ENCODE measurements at regions not wholly inside any gene's neighbourhood (a gene's known extent, or its start where the extent isn't known, plus 50 kb on each side); places are given as distances from the start of the nearest gene placed in this dataset.
"Not testable (repeated sequence)": the region's sequence is repeated elsewhere in the genome, so short reads cannot be mapped to it uniquely, and the experiment has no call there.

- no peaks in the 10 kb centered on the region for H3K27me3 ChIP-seq (ENCODE audit: control insufficient read depth, insufficient read depth, low read length)
- H3K9me3 ChIP-seq (ENCODE audit: control insufficient read depth, insufficient read depth, low read depth, low read length): no peaks in the 10 kb centered on the region
- no peaks in the 10 kb centered on the region for H3K36me3 ChIP-seq (ENCODE audit: control insufficient read depth, insufficient read depth, low read length)
- H3K27ac ChIP-seq (ENCODE audit: low read depth, low read length): no peak overlapping the region
- no peak overlapping the region for H3K9ac ChIP-seq (ENCODE audit: low read length)
- H3K4me1 ChIP-seq (ENCODE audit: control insufficient read depth, insufficient read depth, low read length): no peaks in the 10 kb centered on the region
- no peak overlapping the region for H3K4me3 ChIP-seq (ENCODE audit: low read depth, low read length)
Measured at GRCh38 chr12:28742791-28743190, 406.3 kb upstream of the FAR2 start.

GRCh38 chr12:28746734-28747325 lies 402.2 kb upstream of the FAR2 start:
- Histone ChIP-seq H3K4me3 (ENCODE audit: low read depth, low read length) (no peak overlapping the region), H3K27me3 (ENCODE audit: control insufficient read depth, insufficient read depth, low read length) (no peaks in the 10 kb centered on the region), H3K9me3 (ENCODE audit: control insufficient read depth, insufficient read depth, low read depth, low read length) (no peaks in the 10 kb centered on the region), H3K4me1 (ENCODE audit: control insufficient read depth, insufficient read depth, low read length) (no peaks in the 10 kb centered on the region), H3K27ac (ENCODE audit: low read depth, low read length) (no peak overlapping the region), H3K36me3 (ENCODE audit: control insufficient read depth, insufficient read depth, low read length) (no peaks in the 10 kb centered on the region), H3K9ac (ENCODE audit: low read length) (no peak overlapping the region)

DNA sequence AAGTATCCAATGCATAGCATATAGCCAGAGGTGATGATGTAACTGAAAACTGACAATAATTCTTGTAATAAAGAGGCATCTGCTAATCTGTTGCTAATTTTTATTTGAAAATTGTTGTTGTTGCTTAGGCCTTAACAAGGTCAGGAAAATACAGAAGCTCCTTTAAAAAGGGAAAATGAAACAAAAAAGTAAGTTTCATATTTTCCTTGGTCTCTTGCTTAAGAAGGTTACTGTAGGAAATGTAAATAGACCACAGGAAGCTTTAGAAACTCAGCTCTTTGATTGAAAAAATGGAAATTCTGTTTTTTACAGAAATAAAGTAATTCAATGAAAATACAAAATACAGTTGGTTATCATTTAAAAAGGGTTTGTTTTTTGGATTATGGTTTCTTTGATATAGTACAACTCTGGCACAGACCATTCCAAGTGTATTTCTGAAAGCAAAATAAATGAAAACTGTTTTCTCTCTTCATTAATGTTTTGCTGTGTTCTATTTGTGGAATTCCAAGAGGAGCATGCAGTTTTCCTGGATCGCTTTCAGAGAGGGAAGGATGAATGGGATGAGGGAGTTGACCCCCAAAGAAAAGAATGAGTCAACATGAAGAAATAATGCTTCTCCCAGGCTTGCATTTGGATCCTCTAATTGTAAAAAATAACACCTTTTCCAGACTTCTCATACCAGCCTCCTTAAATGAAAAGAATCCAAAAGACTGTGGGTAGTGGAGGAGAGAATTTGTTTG lies 398.0 kb upstream of the FAR2 start:
- no peak overlapping the region for H3K4me3 ChIP-seq (ENCODE audit: low read depth, low read length)
- H3K27ac ChIP-seq (ENCODE audit: low read depth, low read length): no peak overlapping the region
- H3K36me3 ChIP-seq (ENCODE audit: control insufficient read depth, insufficient read depth, low read length): no peaks in the 10 kb centered on the region
- H3K27me3 ChIP-seq (ENCODE audit: control insufficient read depth, insufficient read depth, low read length): no peaks in the 10 kb centered on the region
- H3K9me3 ChIP-seq (ENCODE audit: control insufficient read depth, insufficient read depth, low read depth, low read length): peaks cover 30% of the 10 kb centered on the region
- no peak overlapping the region for H3K9ac ChIP-seq (ENCODE audit: low read length)
- H3K4me1 ChIP-seq (ENCODE audit: control insufficient read depth, insufficient read depth, low read length): no peaks in the 10 kb centered on the region

- Histone ChIP-seq H3K27me3 (ENCODE audit: control insufficient read depth, insufficient read depth, low read length) (no peaks in the 10 kb centered on the region), H3K9me3 (ENCODE audit: control insufficient read depth, insufficient read depth, low read depth, low read length) (peaks cover 41% of the 10 kb centered on the region), H3K4me1 (ENCODE audit: control insufficient read depth, insufficient read depth, low read length) (peaks cover 9% of the 10 kb centered on the region; the same call in 1 of the 2 replicates), H3K27ac (ENCODE audit: low read depth, low read length) (no peak overlapping the region), H3K36me3 (ENCODE audit: control insufficient read depth, insufficient read depth, low read length) (no peaks in the 10 kb centered on the region), H3K4me3 (ENCODE audit: low read depth, low read length) (no peak overlapping the region), H3K9ac (ENCODE audit: low read length) (no peak overlapping the region)
Measured at GRCh38 chr12:28755027-28755426, 394.1 kb upstream of the FAR2 start.

DNA sequence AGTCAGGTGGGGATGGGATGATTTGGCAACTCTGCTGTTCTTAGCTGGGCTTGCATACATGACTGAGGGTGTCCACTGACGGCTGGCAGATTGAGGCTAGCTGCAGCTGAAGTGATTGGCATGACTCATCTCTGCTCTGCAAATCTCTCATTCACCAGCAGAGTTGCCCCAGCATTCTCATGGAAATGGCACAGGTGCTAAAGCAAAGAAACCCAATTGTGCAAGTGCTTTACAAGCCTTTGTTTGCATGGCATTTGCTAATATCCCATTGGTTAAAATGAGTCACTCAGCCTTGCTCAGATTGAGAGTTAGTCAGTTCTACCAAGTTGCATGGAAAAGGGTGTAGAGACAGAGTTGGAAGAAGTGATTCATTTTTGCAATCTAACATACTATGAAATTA lies 389.7 kb upstream of the FAR2 start:
- Histone ChIP-seq H3K4me3 (ENCODE audit: low read depth, low read length) (0 out of 2 replicates have a peak overlapping the region, but pooled peaks have one; percentile 2), H3K4me1 (ENCODE audit: control insufficient read depth, insufficient read depth, low read length) (peaks cover 9% of the 10 kb centered on the region; the same call in 1 of the 2 replicates), H3K9ac (ENCODE audit: low read length) (no peak overlapping the region), H3K9me3 (ENCODE audit: control insufficient read depth, insufficient read depth, low read depth, low read length) (peaks cover 31% of the 10 kb centered on the region), H3K27me3 (ENCODE audit: control insufficient read depth, insufficient read depth, low read length) (no peaks in the 10 kb centered on the region), H3K27ac (ENCODE audit: low read depth, low read length) (peak overlapping the region; percentile 63; the same call in 1 of the 2 replicates), H3K36me3 (ENCODE audit: control insufficient read depth, insufficient read depth, low read length) (no peaks in the 10 kb centered on the region)

DNA sequence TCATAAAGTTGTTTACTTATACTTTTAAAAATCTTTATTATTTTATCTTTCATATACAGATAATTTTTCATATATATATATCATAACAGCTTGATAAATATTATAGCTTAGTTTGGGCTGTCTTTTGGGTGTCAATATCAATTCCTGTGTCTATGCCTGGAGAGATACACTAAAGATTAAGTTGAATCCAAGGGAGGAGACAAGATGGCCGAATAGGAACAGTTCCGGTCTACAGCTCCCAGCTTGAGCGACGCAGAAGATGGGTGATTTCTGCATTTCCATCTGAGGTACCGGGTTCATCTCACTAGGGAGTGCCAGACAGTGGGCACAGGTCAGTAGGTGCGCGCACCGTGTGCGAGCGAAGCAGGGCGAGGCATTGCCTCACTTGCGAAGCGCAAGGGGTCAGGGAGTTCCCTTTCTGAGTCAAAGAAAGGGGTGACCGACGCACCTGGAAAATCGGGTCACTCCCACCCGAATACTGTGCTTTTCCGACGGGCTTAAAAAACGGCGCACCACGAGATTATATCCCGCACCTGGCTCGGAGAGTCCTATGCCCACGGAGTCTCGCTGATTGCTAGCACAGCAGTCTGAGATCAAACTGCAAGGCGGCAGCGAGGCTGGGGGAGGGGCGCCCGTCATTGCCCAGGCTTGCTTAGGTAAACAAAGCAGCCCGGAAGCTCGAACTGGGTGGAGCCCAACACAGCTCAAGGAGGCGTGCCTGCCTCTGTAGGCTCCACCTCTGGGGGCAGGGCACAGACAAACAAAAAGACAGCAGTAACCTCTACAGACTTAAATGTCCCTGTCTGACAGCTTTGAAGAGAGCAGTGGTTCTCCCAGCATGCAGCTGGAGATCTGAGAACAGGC lies 388.8 kb upstream of the FAR2 start:
- H3K4me1 ChIP-seq (ENCODE audit: control insufficient read depth, insufficient read depth, low read length); H3K9ac ChIP-seq (ENCODE audit: low read length); H3K36me3 ChIP-seq (ENCODE audit: control insufficient read depth, insufficient read depth, low read length); H3K27me3 ChIP-seq (ENCODE audit: control insufficient read depth, insufficient read depth, low read length): not testable (repeated sequence)
- H3K9me3 ChIP-seq (ENCODE audit: control insufficient read depth, insufficient read depth, low read depth, low read length): peaks cover 22% of the 10 kb centered on the region
- H3K27ac ChIP-seq (ENCODE audit: low read depth, low read length): peak overlapping the region; percentile 63; the same call in 1 of the 2 replicates
- H3K4me3 ChIP-seq (ENCODE audit: low read depth, low read length): peak overlapping the region; percentile 41; the same call in 1 of the 2 replicates

DNA sequence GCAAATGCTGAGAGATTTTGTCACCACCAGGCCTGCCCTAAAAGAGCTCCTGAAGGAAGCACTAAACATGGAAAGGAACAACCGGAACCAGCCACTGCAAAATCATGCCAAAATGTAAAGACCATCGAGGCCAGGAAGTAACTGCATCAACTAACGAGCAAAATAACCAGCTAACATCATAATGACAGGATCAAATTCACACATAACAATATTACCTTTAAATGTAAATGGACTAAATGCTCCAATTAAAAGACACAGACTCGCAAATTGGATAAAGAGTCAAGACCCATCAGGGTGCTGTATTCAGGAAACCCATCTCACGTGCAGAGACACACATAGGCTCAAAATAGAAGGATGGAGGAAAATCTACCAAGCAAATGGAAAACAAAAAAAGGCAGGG lies 387.2 kb upstream of the FAR2 start:
- H3K9me3 ChIP-seq (ENCODE audit: control insufficient read depth, insufficient read depth, low read depth, low read length); H3K4me1 ChIP-seq (ENCODE audit: control insufficient read depth, insufficient read depth, low read length); H3K27ac ChIP-seq (ENCODE audit: low read depth, low read length); H3K36me3 ChIP-seq (ENCODE audit: control insufficient read depth, insufficient read depth, low read length); H3K4me3 ChIP-seq (ENCODE audit: low read depth, low read length); H3K9ac ChIP-seq (ENCODE audit: low read length); H3K27me3 ChIP-seq (ENCODE audit: control insufficient read depth, insufficient read depth, low read length): not testable (repeated sequence)

- H3K4me1 ChIP-seq (ENCODE audit: control insufficient read depth, insufficient read depth, low read length): no peaks in the 10 kb centered on the region
- no peak overlapping the region for H3K27ac ChIP-seq (ENCODE audit: low read depth, low read length)
- H3K27me3 ChIP-seq (ENCODE audit: control insufficient read depth, insufficient read depth, low read length): no peaks in the 10 kb centered on the region
- no peak overlapping the region for H3K9ac ChIP-seq (ENCODE audit: low read length)
- no peaks in the 10 kb centered on the region for H3K36me3 ChIP-seq (ENCODE audit: control insufficient read depth, insufficient read depth, low read length)
- H3K4me3 ChIP-seq (ENCODE audit: low read depth, low read length): no peak overlapping the region
- no peaks in the 10 kb centered on the region for H3K9me3 ChIP-seq (ENCODE audit: control insufficient read depth, insufficient read depth, low read depth, low read length)
Measured at GRCh38 chr12:28766398-28766797, 382.7 kb upstream of the FAR2 start.

GRCh38 chr12:28767836-28768348 lies 381.2 kb upstream of the FAR2 start:
- Histone ChIP-seq H3K9ac (ENCODE audit: low read length) (no peak overlapping the region), H3K4me1 (ENCODE audit: control insufficient read depth, insufficient read depth, low read length) (no peaks in the 10 kb centered on the region), H3K4me3 (ENCODE audit: low read depth, low read length) (no peak overlapping the region), H3K27ac (ENCODE audit: low read depth, low read length) (no peak overlapping the region), H3K9me3 (ENCODE audit: control insufficient read depth, insufficient read depth, low read depth, low read length) (no peaks in the 10 kb centered on the region), H3K27me3 (ENCODE audit: control insufficient read depth, insufficient read depth, low read length) (no peaks in the 10 kb centered on the region), H3K36me3 (ENCODE audit: control insufficient read depth, insufficient read depth, low read length) (no peaks in the 10 kb centered on the region)

DNA sequence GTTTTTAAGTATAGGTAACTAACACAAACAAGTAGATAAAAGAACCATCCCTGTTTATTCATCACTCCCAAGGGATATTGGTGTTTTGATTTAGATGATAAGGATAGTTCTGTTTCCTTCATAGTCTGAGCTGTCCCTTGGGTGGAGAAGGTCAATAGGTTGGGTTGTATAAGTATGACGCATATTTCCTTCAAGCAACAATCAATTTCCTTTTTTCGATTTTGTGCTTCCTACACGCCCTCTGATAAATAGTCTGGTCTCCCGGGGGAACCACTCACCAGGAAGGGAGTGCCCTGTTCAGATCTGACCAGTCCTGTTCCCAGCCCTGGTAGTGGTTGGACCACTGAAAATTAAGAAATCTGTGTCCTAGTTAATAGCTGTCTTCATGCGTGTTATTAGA lies 378.8 kb upstream of the FAR2 start:
- Histone ChIP-seq H3K27ac (ENCODE audit: low read depth, low read length) (no peak overlapping the region), H3K9ac (ENCODE audit: low read length) (no peak overlapping the region), H3K4me3 (ENCODE audit: low read depth, low read length) (no peak overlapping the region), H3K27me3 (ENCODE audit: control insufficient read depth, insufficient read depth, low read length) (no peaks in the 10 kb centered on the region), H3K9me3 (ENCODE audit: control insufficient read depth, insufficient read depth, low read depth, low read length) (no peaks in the 10 kb centered on the region), H3K36me3 (ENCODE audit: control insufficient read depth, insufficient read depth, low read length) (no peaks in the 10 kb centered on the region), H3K4me1 (ENCODE audit: control insufficient read depth, insufficient read depth, low read length) (no peaks in the 10 kb centered on the region)

DNA sequence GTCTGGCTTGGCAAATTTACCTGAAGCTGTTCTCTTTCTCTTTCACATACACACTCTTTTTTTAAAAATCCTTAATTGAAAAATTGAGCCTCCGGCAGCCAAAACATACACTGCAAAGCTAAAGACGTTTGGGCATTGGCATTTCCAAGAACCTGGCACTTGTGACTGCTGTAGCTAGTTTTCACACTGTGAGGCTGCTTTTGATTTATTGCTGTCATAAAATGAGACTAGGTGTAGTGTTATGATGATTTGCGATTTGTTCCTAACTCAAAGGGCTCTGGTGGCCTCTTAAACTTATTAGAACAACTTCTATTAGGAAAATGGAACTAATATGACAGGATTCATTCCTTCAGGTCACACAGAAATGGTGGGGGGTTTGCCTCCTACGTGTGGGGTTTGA lies 377.1 kb upstream of the FAR2 start:
- Histone ChIP-seq H3K4me1 (ENCODE audit: control insufficient read depth, insufficient read depth, low read length) (no peaks in the 10 kb centered on the region), H3K36me3 (ENCODE audit: control insufficient read depth, insufficient read depth, low read length) (no peaks in the 10 kb centered on the region), H3K4me3 (ENCODE audit: low read depth, low read length) (no peak overlapping the region), H3K9me3 (ENCODE audit: control insufficient read depth, insufficient read depth, low read depth, low read length) (no peaks in the 10 kb centered on the region), H3K27me3 (ENCODE audit: control insufficient read depth, insufficient read depth, low read length) (no peaks in the 10 kb centered on the region), H3K9ac (ENCODE audit: low read length) (no peak overlapping the region), H3K27ac (ENCODE audit: low read depth, low read length) (no peak overlapping the region)
